Endothelial cell of umbilical vein (primary cell): ENCODE measurements at regions not wholly inside any gene's neighbourhood (a gene's known extent, or its start where the extent isn't known, plus 50 kb on each side); places are given as distances from the start of the nearest gene placed in this dataset.

ENCODE experiments used
- BruUV-seq: library from RNA; stranded (reverse); fragments of 400-500 nt; replicated peaks from 2 replicates; lab custom pipeline; 2021; lab: Mats Ljungman, UMichigan
- CTCF ChIA-PET: fragments of 300-600, 350-600 bp; sonication (Branson Sonifier 250); formaldehyde crosslinking; loops from one replicate; lab custom pipeline; 2021; ENCODE audit warnings: antibody characterized with exemption, inconsistent platforms; lab: Charles Lee
- POLR2A ChIA-PET: fragments of 300-600, 350-600 bp; sonication (Branson Sonifier 250); formaldehyde crosslinking; loops from one replicate; lab custom pipeline; 2021; ENCODE audit warnings: antibody characterized with exemption, inconsistent platforms; lab: Charles Lee
- DNase-seq: peaks from one replicate; pipeline ENCODE4 v3.0.0-alpha.2; 2011; ENCODE audit warnings: low read depth, low spot score
- FAIRE-seq: peaks from 2 replicates; lab custom pipeline; 2011; peaks lifted over from hg19 to GRCh38; lab: Jason Lieb, UNC
- H2AFZ ChIP-seq: 2 replicates; pipeline ENCODE4 v1.6.0; 2012; ENCODE audit warnings: low read depth, low read length, control low read depth, inconsistent platforms
- H3K27ac ChIP-seq: 2 replicates; pipeline ENCODE4 v1.5.1; 2011; ENCODE audit warnings: low read depth, mild to moderate bottlenecking, control low read depth, low read length, moderate library complexity; ENCODE audit not compliant: insufficient read depth
- H3K27me3 ChIP-seq, 2 experiments: 2 replicates each; pipeline versions ENCODE4 v1.6.0 to v1.6.1; 2011; ENCODE audit warnings: low read length in 2 of 2, mixed read lengths in 1 of 2; ENCODE audit not compliant: control insufficient read depth in 2 of 2, insufficient read depth in 2 of 2
- H3K36me3 ChIP-seq, 2 experiments: 2 replicates in 1 of 2; 3 replicates in 1 of 2; pipeline ENCODE4 v1.5.1; 2011; ENCODE audit warnings: low read length in 2 of 2, mild to moderate bottlenecking in 1 of 2, moderate library complexity in 1 of 2; ENCODE audit not compliant: control insufficient read depth in 2 of 2, insufficient read depth in 2 of 2; ENCODE audit errors: extremely low read depth in 1 of 2
- H3K4me1 ChIP-seq: 3 replicates; pipeline ENCODE4 v1.5.1; 2011; ENCODE audit warnings: mild to moderate bottlenecking, low read length; ENCODE audit not compliant: control insufficient read depth, insufficient read depth; ENCODE audit errors: extremely low read depth
- H3K4me2 ChIP-seq: 2 replicates; pipeline ENCODE4 v1.6.1; 2011; ENCODE audit warnings: low read length, control low read depth, mixed read lengths; ENCODE audit not compliant: insufficient read depth
- H3K4me3 ChIP-seq, 3 experiments: fragments of 200-600 bp in 1 of 3; sonication (generic), shearing (Covaris generic) in 1 of 3; replicated peaks in 1 of 3; 2 replicates each; pipeline ENCODE4 v1.5.1; 2011 to 2016; ENCODE audit warnings: control low read depth in 3 of 3, low read length in 3 of 3, mild to moderate bottlenecking in 2 of 3, inconsistent platforms in 1 of 3, low read depth in 1 of 3, moderate library complexity in 1 of 3; ENCODE audit not compliant: insufficient read depth in 1 of 3
- H3K79me2 ChIP-seq: 2 replicates; pipeline ENCODE4 v1.6.0; 2012; ENCODE audit warnings: low read length, inconsistent platforms; ENCODE audit not compliant: control insufficient read depth, insufficient read depth
- H3K9ac ChIP-seq: replicated peaks from 2 replicates; pipeline ENCODE3; 2011; ENCODE audit warnings: low read length, control low read depth; ENCODE audit not compliant: insufficient read depth; ENCODE audit errors: extremely low read depth
- H3K9me1 ChIP-seq: replicated peaks from 3 replicates; pipeline ENCODE4 v1.6.0; 2011; ENCODE audit warnings: mild to moderate bottlenecking, low read length; ENCODE audit not compliant: control insufficient read depth, insufficient read depth; ENCODE audit errors: extremely low read depth
- H3K9me3 ChIP-seq: replicated peaks from 2 replicates; pipeline ENCODE4 v1.5.1; 2012; ENCODE audit warnings: low read length, inconsistent platforms; ENCODE audit not compliant: control insufficient read depth, insufficient read depth
- H4K20me1 ChIP-seq: replicated peaks from 2 replicates; pipeline ENCODE3; 2011; ENCODE audit warnings: mild to moderate bottlenecking, low read length; ENCODE audit not compliant: control insufficient read depth, insufficient read depth; ENCODE audit errors: extremely low read depth
- CTCF ChIP-seq, 2 donors: IDR thresholded peaks; 1 replicate in 1 of 2; 2 replicates in 1 of 2; pipeline ENCODE4 v1.5.1; 2011; ENCODE audit warnings: low read length in 2 of 2, mild to moderate bottlenecking in 2 of 2, moderate library complexity in 2 of 2, control low read depth in 1 of 2, inconsistent platforms in 1 of 2, low read depth in 1 of 2; ENCODE audit not compliant: insufficient read depth in 1 of 2; ENCODE audit errors: extremely low read depth in 1 of 2
- EZH2 ChIP-seq: IDR thresholded peaks from 2 replicates; pipeline ENCODE4 v1.6.1; 2012; ENCODE audit warnings: borderline replicate concordance, low read depth, mild to moderate bottlenecking, moderate library complexity, low read length, inconsistent platforms; ENCODE audit not compliant: severe bottlenecking
- FOS ChIP-seq: IDR thresholded peaks from 2 replicates; pipeline ENCODE4 v1.6.1; 2011; ENCODE audit warnings: mild to moderate bottlenecking, low read length, moderate library complexity, borderline replicate concordance; ENCODE audit not compliant: insufficient read depth
- GATA2 ChIP-seq: IDR thresholded peaks from 2 replicates; pipeline ENCODE4 v1.7.0; 2011; ENCODE audit warnings: low read depth, mild to moderate bottlenecking, moderate library complexity, mixed read lengths, low read length; ENCODE audit not compliant: insufficient read length, insufficient read depth
- JUN ChIP-seq: IDR thresholded peaks from 2 replicates; pipeline ENCODE4 v1.6.1; 2011; ENCODE audit warnings: borderline replicate concordance, low read depth; ENCODE audit not compliant: insufficient read length, insufficient read depth
- MAX ChIP-seq: IDR thresholded peaks from 2 replicates; pipeline ENCODE4 v1.6.1; 2011; ENCODE audit not compliant: insufficient read depth, insufficient read length
- MYC ChIP-seq: IDR thresholded peaks from one replicate; pipeline ENCODE4 v1.6.1; 2011; ENCODE audit warnings: mild to moderate bottlenecking, low read depth, low read length
- POLR2A ChIP-seq: IDR thresholded peaks from 2 replicates; pipeline ENCODE4 v1.6.1; 2012; ENCODE audit warnings: low read depth, mild to moderate bottlenecking, control low read depth, low read length
- POLR2AphosphoS5 ChIP-seq: IDR thresholded peaks from 2 replicates; pipeline ENCODE4 v1.6.1; 2012; ENCODE audit warnings: low read depth, mild to moderate bottlenecking, control low read depth, low read length, moderate library complexity; ENCODE audit not compliant: insufficient read depth
- dilution Hi-C: fragments of 300-500 bp; cut with MboI; formaldehyde crosslinking; loops from one replicate; pipeline ENCODE4 v1.15.0; 2019; ENCODE audit warnings: low sequenced_read_pairs; ENCODE audit not compliant: extremely low pct_ligation_motif_present
- intact Hi-C: fragments of 100-400 bp; cut with micrococcal nuclease; formaldehyde crosslinking; loops from one replicate; pipeline ENCODE4 v1.10.0; 2022

- Histone ChIP-seq H3K36me3 (no peaks in the 10 kb centered on the region), H3K4me3 (no peak overlapping the region), H4K20me1 (no peaks in the 10 kb centered on the region), H3K9ac (no peak overlapping the region), H3K9me3 (no peaks in the 10 kb centered on the region), H2AFZ (no peak overlapping the region), H3K9me1 (no peaks in the 10 kb centered on the region), H3K4me1 (peaks cover 13% of the 10 kb centered on the region), H3K27me3 (no peaks in the 10 kb centered on the region), H3K4me2 (no peak overlapping the region), H3K79me2 (no peaks in the 10 kb centered on the region), H3K27ac (no peak overlapping the region)
- dilution Hi-C loops (no loop called here), intact Hi-C loops (no loop called here)
- DNase-seq (peak; percentile 57), FAIRE-seq (peak; percentile 95)
- ChIA-PET CTCF (interaction anchor here (0.6 to 2.0 kb wide), 8 partner anchors 11 to 546 kb away, joined by 3 to 11 read pairs (median 4); no protein-coding TSS in a partner anchor), POLR2A (no interaction called here)
- TF ChIP-seq JUN (no peak), POLR2A (no peak), GATA2 (no peak), EZH2 (no peak), POLR2AphosphoS5 (no peak), CTCF (IDR thresholded peaks at IDR 0.05; ENCODE audit: extremely low read depth in 1 of 2, insufficient read depth in 1 of 2, low read depth in 1 of 2, low read length in 2 of 2) (no peak), FOS (no peak), MAX (no peak), MYC (no peak)
- BruUV-seq, result no TSS peak
These were observed 295.3 kb downstream of the SEC14L1 start for GRCh38 chr17:77436058-77436442.
